ENCODE measurements at regions not wholly inside any gene's neighbourhood (a gene's known extent, or its start where the extent isn't known, plus 50 kb on each side); places are given as distances from the start of the nearest gene placed in this dataset.

GRCh38 chr16:80175011-80175410 is 365.8 kb upstream of the DYNLRB2 start:
- Histone ChIP-seq H3K27me3 (peaks cover 4% of the 10 kb centered on the region), H3K27ac (no peak overlapping the region), H3K9me3 (ENCODE audit: low read depth) (no peaks in the 10 kb centered on the region), H3K36me3 (no peaks in the 10 kb centered on the region), H3K4me1 (ENCODE audit: low read depth) (no peaks in the 10 kb centered on the region), H3K4me3 (no peak overlapping the region)
- TF ChIP-seq CTCF (IDR thresholded peaks at IDR 0.05; ENCODE audit: low read depth, low read length): no peak
- no peak for DNase-seq (ENCODE audit: low read depth in 1 of 2, low spot score in 1 of 2)

GRCh38 chr16:80174416-80174815 is 366.4 kb upstream of the DYNLRB2 start:
- H3K4me1 ChIP-seq (ENCODE audit: low read depth): no peaks in the 10 kb centered on the region
- peak in 1 of 2 donors; percentile 72 for DNase-seq (ENCODE audit: low read depth in 1 of 2, low spot score in 1 of 2)
- no peak for TF ChIP-seq CTCF (IDR thresholded peaks at IDR 0.05; ENCODE audit: low read depth, low read length)
- no peak overlapping the region for H3K4me3 ChIP-seq
- H3K27me3 ChIP-seq: peaks cover 6% of the 10 kb centered on the region
- no peaks in the 10 kb centered on the region for H3K36me3 ChIP-seq
- no peaks in the 10 kb centered on the region for H3K9me3 ChIP-seq (ENCODE audit: low read depth)
- H3K27ac ChIP-seq: no peak overlapping the region

GRCh38 chr16:80171746-80172145 is 369.0 kb upstream of the DYNLRB2 start:
- Histone ChIP-seq H3K4me1 (ENCODE audit: low read depth) (no peaks in the 10 kb centered on the region), H3K4me3 (no peak overlapping the region), H3K9me3 (ENCODE audit: low read depth) (no peaks in the 10 kb centered on the region), H3K36me3 (no peaks in the 10 kb centered on the region), H3K27me3 (peaks cover 10% of the 10 kb centered on the region), H3K27ac (no peak overlapping the region)
- no peak for TF ChIP-seq CTCF (IDR thresholded peaks at IDR 0.05; ENCODE audit: low read depth, low read length)
- no peak for DNase-seq (ENCODE audit: low read depth in 1 of 2, low spot score in 1 of 2)

GRCh38 chr16:80171199-80171598 is 369.6 kb upstream of the DYNLRB2 start:
- Histone ChIP-seq H3K27ac (no peak overlapping the region), H3K27me3 (peaks cover 10% of the 10 kb centered on the region), H3K4me3 (no peak overlapping the region), H3K4me1 (ENCODE audit: low read depth) (no peaks in the 10 kb centered on the region), H3K9me3 (ENCODE audit: low read depth) (no peaks in the 10 kb centered on the region), H3K36me3 (no peaks in the 10 kb centered on the region)
- no peak for DNase-seq (ENCODE audit: low read depth in 1 of 2, low spot score in 1 of 2)
- no peak for TF ChIP-seq CTCF (IDR thresholded peaks at IDR 0.05; ENCODE audit: low read depth, low read length)

- DNase-seq (ENCODE audit: low read depth in 1 of 2, low spot score in 1 of 2): no peak
- Histone ChIP-seq H3K27me3 (peaks cover 10% of the 10 kb centered on the region), H3K9me3 (ENCODE audit: low read depth) (no peaks in the 10 kb centered on the region), H3K27ac (no peak overlapping the region), H3K36me3 (no peaks in the 10 kb centered on the region), H3K4me1 (ENCODE audit: low read depth) (no peaks in the 10 kb centered on the region), H3K4me3 (no peak overlapping the region)
- TF ChIP-seq CTCF (IDR thresholded peaks at IDR 0.05; ENCODE audit: low read depth, low read length): no peak
These were observed 373.0 kb upstream of the DYNLRB2 start for GRCh38 chr16:80167657-80168390.
